CD4-positive, alpha-beta T cell treated with Interleukin-17A for 4 hours (primary cell): ENCODE measurements at regions not wholly inside any gene's neighbourhood (a gene's known extent, or its start where the extent isn't known, plus 50 kb on each side); places are given as distances from the start of the nearest gene placed in this dataset.

Source experiments
- DNase-seq: peaks from one replicate; pipeline ENCODE4 v3.0.0-alpha.2; 2020; ENCODE audit warnings: mixed read lengths

GRCh38 chr6:120924214-120924613 is 410.1 kb downstream of the TBC1D32 start:
- no peak for DNase-seq

GRCh38 chr6:120918137-120918536 is 416.1 kb downstream of the TBC1D32 start:
- DNase-seq: no peak

GRCh38 chr6:120916844-120917243 is 417.4 kb downstream of the TBC1D32 start:
- DNase-seq: no peak

- no peak for DNase-seq
Observed at GRCh38 chr6:120913486-120913885, 420.8 kb downstream of the TBC1D32 start.

- DNase-seq: no peak
Observed at GRCh38 chr6:120908767-120909166, 425.5 kb downstream of the TBC1D32 start.

GRCh38 chr6:120903836-120904235 is 430.4 kb downstream of the TBC1D32 start:
- DNase-seq: no peak

- no peak for DNase-seq
Observed at GRCh38 chr6:120899932-120900331, 434.3 kb downstream of the TBC1D32 start.

GRCh38 chr6:120894077-120894476 is 440.2 kb downstream of the TBC1D32 start:
- no peak for DNase-seq

GRCh38 chr6:120876931-120877330 is 457.3 kb downstream of the TBC1D32 start:
- no peak for DNase-seq

- DNase-seq: no peak
Observed at GRCh38 chr6:120876424-120876823, 457.9 kb downstream of the TBC1D32 start.

- no peak for DNase-seq
Observed at GRCh38 chr6:120875900-120876299, 458.4 kb downstream of the TBC1D32 start.

- no peak for DNase-seq
Observed at GRCh38 chr6:120874422-120874821, 459.9 kb downstream of the TBC1D32 start.

GRCh38 chr6:120873125-120873865 is 461.0 kb downstream of the TBC1D32 start:
- no peak for DNase-seq

GRCh38 chr6:120872262-120872578 is 462.1 kb downstream of the TBC1D32 start:
- no peak for DNase-seq

GRCh38 chr6:120871416-120872261 is 462.6 kb downstream of the TBC1D32 start:
- no peak for DNase-seq

GRCh38 chr6:120869397-120869796 is 464.9 kb downstream of the TBC1D32 start:
- DNase-seq: no peak

GRCh38 chr6:120857422-120857821 is 476.9 kb downstream of the TBC1D32 start:
- no peak for DNase-seq

GRCh38 chr6:120854583-120854982 is 479.7 kb downstream of the TBC1D32 start:
- no peak for DNase-seq

GRCh38 chr6:120853489-120853888 is 480.8 kb downstream of the TBC1D32 start:
- DNase-seq: no peak

- no peak for DNase-seq
Observed at GRCh38 chr6:120852293-120852849, 481.9 kb downstream of the TBC1D32 start.

GRCh38 chr6:120826253-120826652 is 508.0 kb downstream of the TBC1D32 start:
- DNase-seq: peak; percentile 6

GRCh38 chr6:120816794-120817193 is 517.5 kb downstream of the TBC1D32 start:
- DNase-seq: no peak

- no peak for DNase-seq
Observed at GRCh38 chr6:120805276-120805675, 529.0 kb downstream of the TBC1D32 start.

GRCh38 chr6:120804612-120805011 is 529.7 kb downstream of the TBC1D32 start:
- DNase-seq: no peak
